ENCODE measurements at regions not wholly inside any gene's neighbourhood (a gene's known extent, or its start where the extent isn't known, plus 50 kb on each side); places are given as distances from the start of the nearest gene placed in this dataset.

GRCh38 chr15:66630801-66631351 lies 65.1 kb upstream of the LCTL start:
- Histone ChIP-seq H3K4me2 (no peak overlapping the region), H2AFZ (ENCODE audit: low read depth) (no peak overlapping the region), H3K27me3 (ENCODE audit: insufficient read depth, low read depth) (no peaks in the 10 kb centered on the region), H4K20me1 (ENCODE audit: insufficient read depth) (no peaks in the 10 kb centered on the region), H3K4me1 (ENCODE audit: low read depth, poor library complexity, severe bottlenecking) (no peaks in the 10 kb centered on the region), H3K4me3 (IDR thresholded peaks at IDR 0.05; ENCODE audit: insufficient read depth, low read depth, low read length) (no peak overlapping the region), H3K27ac (no peak overlapping the region), H3K9ac (no peak overlapping the region), H3K36me3 (ENCODE audit: insufficient read depth) (no peaks in the 10 kb centered on the region), H3K79me2 (ENCODE audit: insufficient read depth, low read depth) (no peaks in the 10 kb centered on the region)
- no peak for TF ChIP-seq CTCF (conservative IDR thresholded peaks at IDR 0.05; ENCODE audit: low read depth, low read length)

DNA sequence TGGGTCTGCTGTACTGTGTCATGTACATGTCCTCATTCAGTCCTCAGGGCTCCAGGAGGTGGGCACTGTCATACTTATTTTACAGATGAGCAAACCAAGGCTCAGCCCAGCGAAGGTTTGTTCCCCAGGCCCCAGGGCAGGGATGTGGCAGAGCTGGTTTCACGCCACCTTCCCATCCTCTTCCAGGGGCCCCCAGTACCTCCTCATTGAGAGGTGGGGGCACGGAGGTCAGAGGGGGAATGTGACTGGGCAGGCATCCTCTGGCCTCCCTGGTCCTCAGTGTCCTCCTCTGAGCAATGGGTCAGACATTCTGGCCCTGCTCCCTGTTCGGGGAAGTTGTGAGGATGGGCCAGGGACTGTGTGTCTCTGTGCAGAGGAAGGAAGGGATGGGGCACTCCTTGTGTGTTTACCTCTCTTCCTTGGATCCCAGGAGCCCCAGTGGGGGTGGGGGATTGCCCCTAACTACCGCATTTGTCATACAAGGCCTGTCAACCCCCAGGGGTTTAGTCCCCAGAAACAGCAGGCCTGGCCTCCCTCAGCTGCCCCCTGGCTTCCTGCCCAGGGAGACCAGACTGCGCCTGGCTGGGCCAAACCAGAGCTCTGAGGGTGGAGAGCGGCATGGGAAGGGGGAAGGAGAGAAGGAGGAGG lies 65.9 kb upstream of the LCTL start:
- no peaks in the 10 kb centered on the region for H3K79me2 ChIP-seq (ENCODE audit: insufficient read depth, low read depth)
- H3K4me1 ChIP-seq (ENCODE audit: low read depth, poor library complexity, severe bottlenecking) = no peaks in the 10 kb centered on the region
- no peak overlapping the region for H3K9ac ChIP-seq
- no peak for TF ChIP-seq CTCF (conservative IDR thresholded peaks at IDR 0.05; ENCODE audit: low read depth, low read length)
- no peak overlapping the region for H3K27ac ChIP-seq
- H3K4me3 ChIP-seq (IDR thresholded peaks at IDR 0.05; ENCODE audit: insufficient read depth, low read depth, low read length) = no peak overlapping the region
- H3K36me3 ChIP-seq (ENCODE audit: insufficient read depth) = no peaks in the 10 kb centered on the region
- no peak overlapping the region for H2AFZ ChIP-seq (ENCODE audit: low read depth)
- H4K20me1 ChIP-seq (ENCODE audit: insufficient read depth) = no peaks in the 10 kb centered on the region
- no peaks in the 10 kb centered on the region for H3K27me3 ChIP-seq (ENCODE audit: insufficient read depth, low read depth)
- H3K4me2 ChIP-seq = no peak overlapping the region

GRCh38 chr15:66633041-66633937 lies 67.5 kb upstream of the LCTL start:
- H3K4me2 ChIP-seq = no peak overlapping the region
- H3K4me3 ChIP-seq (IDR thresholded peaks at IDR 0.05; ENCODE audit: insufficient read depth, low read depth, low read length) = no peak overlapping the region
- H3K27me3 ChIP-seq (ENCODE audit: insufficient read depth, low read depth) = no peaks in the 10 kb centered on the region
- H3K79me2 ChIP-seq (ENCODE audit: insufficient read depth, low read depth) = no peaks in the 10 kb centered on the region
- TF ChIP-seq CTCF (conservative IDR thresholded peaks at IDR 0.05; ENCODE audit: low read depth, low read length) = no peak
- H3K27ac ChIP-seq = no peak overlapping the region
- no peaks in the 10 kb centered on the region for H4K20me1 ChIP-seq (ENCODE audit: insufficient read depth)
- H3K9ac ChIP-seq = no peak overlapping the region
- H3K4me1 ChIP-seq (ENCODE audit: low read depth, poor library complexity, severe bottlenecking) = no peaks in the 10 kb centered on the region
- H3K36me3 ChIP-seq (ENCODE audit: insufficient read depth) = no peaks in the 10 kb centered on the region
- H2AFZ ChIP-seq (ENCODE audit: low read depth) = no peak overlapping the region

- TF ChIP-seq CTCF (conservative IDR thresholded peaks at IDR 0.05; ENCODE audit: low read depth, low read length) = no peak
- H3K9ac ChIP-seq = no peak overlapping the region
- H3K36me3 ChIP-seq (ENCODE audit: insufficient read depth) = no peaks in the 10 kb centered on the region
Observed at GRCh38 chr15:66633938-66634250, 68.1 kb upstream of the LCTL start.

More at GRCh38 chr15:66633938-66634250, 68.1 kb upstream of the LCTL start:
- Histone ChIP-seq H3K4me3 (IDR thresholded peaks at IDR 0.05; ENCODE audit: insufficient read depth, low read depth, low read length) (no peak overlapping the region), H3K27ac (no peak overlapping the region), H3K79me2 (ENCODE audit: insufficient read depth, low read depth) (no peaks in the 10 kb centered on the region), H3K4me1 (ENCODE audit: low read depth, poor library complexity, severe bottlenecking) (no peaks in the 10 kb centered on the region), H3K4me2 (no peak overlapping the region), H2AFZ (ENCODE audit: low read depth) (no peak overlapping the region), H3K27me3 (ENCODE audit: insufficient read depth, low read depth) (no peaks in the 10 kb centered on the region), H4K20me1 (ENCODE audit: insufficient read depth) (no peaks in the 10 kb centered on the region)
